ENCODE measurements at regions not wholly inside any gene's neighbourhood (a gene's known extent, or its start where the extent isn't known, plus 50 kb on each side); places are given as distances from the start of the nearest gene placed in this dataset.
"Not testable (repeated sequence)": the region's sequence is repeated elsewhere in the genome, so short reads cannot be mapped to it uniquely, and the experiment has no call there.

DNA sequence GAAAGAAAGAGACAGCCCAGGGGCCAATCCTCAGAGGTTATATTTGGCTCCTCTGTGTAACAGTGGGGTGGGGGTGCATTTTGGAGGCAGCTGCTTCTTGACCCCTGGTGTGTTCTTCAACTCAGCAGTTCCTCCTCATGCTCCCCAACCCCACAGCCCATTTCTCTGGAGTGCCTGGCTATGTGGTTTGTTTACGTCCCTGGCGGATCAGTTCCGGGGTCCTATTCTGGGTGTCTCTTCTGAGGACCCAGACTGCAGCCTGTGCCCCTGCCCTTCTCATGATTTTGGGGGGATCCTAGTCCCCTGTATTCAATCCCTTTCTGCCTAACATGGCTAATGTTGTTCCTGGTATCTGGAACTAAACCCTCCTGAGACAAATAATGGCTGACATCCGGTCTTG is 70.5 kb upstream of the SULF2 start:
- in situ Hi-C loops (cut with MboI; ENCODE audit: low pct_unique_long_range_greater_than_20kb, low sequenced_read_pairs, unreplicated experiment): no loop called here
- TF ChIP-seq, protein P1, sequence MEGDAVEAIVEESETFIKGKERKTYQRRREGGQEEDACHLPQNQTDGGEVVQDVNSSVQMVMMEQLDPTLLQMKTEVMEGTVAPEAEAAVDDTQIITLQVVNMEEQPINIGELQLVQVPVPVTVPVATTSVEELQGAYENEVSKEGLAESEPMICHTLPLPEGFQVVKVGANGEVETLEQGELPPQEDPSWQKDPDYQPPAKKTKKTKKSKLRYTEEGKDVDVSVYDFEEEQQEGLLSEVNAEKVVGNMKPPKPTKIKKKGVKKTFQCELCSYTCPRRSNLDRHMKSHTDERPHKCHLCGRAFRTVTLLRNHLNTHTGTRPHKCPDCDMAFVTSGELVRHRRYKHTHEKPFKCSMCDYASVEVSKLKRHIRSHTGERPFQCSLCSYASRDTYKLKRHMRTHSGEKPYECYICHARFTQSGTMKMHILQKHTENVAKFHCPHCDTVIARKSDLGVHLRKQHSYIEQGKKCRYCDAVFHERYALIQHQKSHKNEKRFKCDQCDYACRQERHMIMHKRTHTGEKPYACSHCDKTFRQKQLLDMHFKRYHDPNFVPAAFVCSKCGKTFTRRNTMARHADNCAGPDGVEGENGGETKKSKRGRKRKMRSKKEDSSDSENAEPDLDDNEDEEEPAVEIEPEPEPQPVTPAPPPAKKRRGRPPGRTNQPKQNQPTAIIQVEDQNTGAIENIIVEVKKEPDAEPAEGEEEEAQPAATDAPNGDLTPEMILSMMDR (IDR thresholded peaks at IDR 0.05; ENCODE audit: extremely low read depth, insufficient read depth, missing control alignments): no peak
- no peak for DNase-seq (ENCODE audit: low spot score)

DNA sequence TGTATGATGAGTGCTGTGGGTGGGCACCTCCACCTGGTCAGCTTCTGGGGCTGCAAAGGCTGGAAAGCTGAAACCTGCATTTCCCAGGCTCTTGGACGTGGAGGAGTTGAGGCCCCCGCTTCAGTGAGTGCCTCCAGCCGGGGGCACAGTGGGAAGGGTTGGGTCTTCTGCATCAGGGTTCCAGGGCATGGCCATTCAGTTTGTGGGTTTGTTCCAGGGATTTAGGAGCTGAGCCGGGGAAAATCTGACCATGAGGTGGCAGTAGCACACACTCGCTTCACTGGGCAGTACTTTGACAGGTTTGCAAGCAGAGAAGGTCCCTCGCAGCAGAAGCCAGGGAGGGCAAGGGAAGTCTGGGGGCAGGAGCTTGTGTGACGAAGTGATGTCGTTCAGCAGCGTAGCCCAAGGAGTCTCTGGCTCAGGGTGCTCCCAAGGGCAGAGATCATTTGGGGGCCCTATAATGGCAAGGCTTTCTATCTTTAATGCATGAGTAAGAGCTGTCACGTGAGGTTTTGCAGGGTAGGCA is 69.5 kb upstream of the SULF2 start:
- DNase-seq (ENCODE audit: low spot score): peak; percentile 49
- in situ Hi-C loops (cut with MboI; ENCODE audit: low pct_unique_long_range_greater_than_20kb, low sequenced_read_pairs, unreplicated experiment): no loop called here
- TF ChIP-seq, protein P1 (IDR thresholded peaks at IDR 0.05; ENCODE audit: extremely low read depth, insufficient read depth, missing control alignments): peak; percentile 41

DNA sequence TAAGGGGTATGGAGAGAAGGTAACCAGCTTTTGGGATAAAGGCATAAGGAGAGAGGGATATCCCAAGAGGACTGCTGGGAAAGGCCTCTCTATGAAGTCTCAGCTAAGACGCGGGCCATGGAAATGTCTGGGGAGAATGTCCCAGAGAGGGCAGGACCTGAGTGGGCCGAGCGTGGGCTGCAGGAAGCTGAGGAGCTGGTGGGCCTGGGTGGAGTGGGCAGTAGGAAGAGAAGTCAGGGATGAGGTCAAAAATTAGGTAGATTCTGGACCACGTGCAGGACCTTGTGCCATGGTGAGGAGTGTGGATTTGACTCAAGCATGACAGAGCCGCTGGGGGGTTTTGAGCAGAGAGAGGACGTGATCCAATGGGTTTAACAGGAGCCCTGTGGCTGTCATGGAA is 66.5 kb upstream of the SULF2 start:
- no peak for DNase-seq (ENCODE audit: low spot score)
- TF ChIP-seq, protein P1 (IDR thresholded peaks at IDR 0.05; ENCODE audit: extremely low read depth, insufficient read depth, missing control alignments): no peak
- in situ Hi-C loops (cut with MboI; ENCODE audit: low pct_unique_long_range_greater_than_20kb, low sequenced_read_pairs, unreplicated experiment): no loop called here

DNA sequence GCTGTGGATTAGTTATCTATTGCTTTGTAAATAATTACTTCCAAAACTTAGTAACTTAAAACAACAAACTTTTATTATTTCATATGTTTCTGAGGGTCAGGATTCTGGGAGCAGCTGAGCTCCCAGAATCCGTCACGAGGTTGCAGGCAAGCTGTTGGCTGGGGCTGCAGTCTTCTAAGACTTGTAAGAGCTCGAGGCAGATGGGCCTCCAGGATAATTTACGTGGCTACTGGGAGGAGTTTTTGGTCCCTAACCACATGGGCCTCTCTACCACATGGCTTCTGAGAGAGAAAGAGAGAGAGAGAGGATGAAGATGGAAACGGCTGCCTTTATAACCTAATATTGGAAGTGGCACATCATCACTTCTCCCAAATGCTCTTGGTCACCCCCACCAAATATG is 64.9 kb upstream of the SULF2 start:
- in situ Hi-C loops (cut with MboI; ENCODE audit: low pct_unique_long_range_greater_than_20kb, low sequenced_read_pairs, unreplicated experiment): no loop called here
- DNase-seq (ENCODE audit: low spot score): no peak
- TF ChIP-seq, protein P1 (IDR thresholded peaks at IDR 0.05; ENCODE audit: extremely low read depth, insufficient read depth, missing control alignments): no peak

DNA sequence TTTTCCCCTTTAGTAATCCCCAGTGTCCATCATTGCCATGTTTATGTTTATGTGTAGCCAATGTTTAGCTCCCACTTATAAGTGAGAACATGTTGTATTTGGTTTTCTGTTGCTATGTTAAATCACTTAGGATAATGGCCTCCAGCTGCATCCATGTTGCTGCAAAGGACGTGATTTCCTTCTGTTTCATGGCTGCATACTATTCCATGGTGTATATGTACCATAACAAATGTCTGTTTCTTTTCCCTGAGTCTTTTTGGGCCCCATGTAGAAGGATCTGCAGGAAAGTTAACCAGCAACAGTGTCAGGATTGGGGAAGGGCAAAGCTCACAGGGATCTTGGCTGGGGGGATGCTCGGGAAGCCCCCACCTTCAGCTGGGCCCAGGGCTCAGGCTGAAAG is 64.3 kb upstream of the SULF2 start:
- DNase-seq (ENCODE audit: low spot score): no peak
- TF ChIP-seq, protein P1 (IDR thresholded peaks at IDR 0.05; ENCODE audit: extremely low read depth, insufficient read depth, missing control alignments): no peak
- in situ Hi-C loops (cut with MboI; ENCODE audit: low pct_unique_long_range_greater_than_20kb, low sequenced_read_pairs, unreplicated experiment): no loop called here

DNA sequence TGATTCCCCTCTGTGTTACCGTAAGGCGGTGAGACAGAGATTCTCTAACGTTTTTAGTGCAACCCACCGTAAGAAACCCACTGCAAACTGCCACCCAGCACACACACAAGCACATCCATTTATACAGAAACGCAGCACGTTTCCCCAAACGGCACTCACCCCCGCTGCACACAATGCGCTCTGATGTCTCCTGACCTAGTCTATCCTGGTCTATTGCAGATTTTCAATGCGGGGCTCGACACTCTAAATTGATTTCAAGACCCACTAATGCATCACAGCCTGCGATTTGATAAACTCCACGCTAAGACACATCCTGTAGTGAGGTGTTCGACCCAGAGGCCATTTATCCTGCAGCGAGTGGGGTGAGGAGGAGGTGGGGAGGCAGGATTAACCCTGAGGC is 63.7 kb upstream of the SULF2 start:
- in situ Hi-C loops (cut with MboI; ENCODE audit: low pct_unique_long_range_greater_than_20kb, low sequenced_read_pairs, unreplicated experiment): no loop called here
- no peak for DNase-seq (ENCODE audit: low spot score)

DNA sequence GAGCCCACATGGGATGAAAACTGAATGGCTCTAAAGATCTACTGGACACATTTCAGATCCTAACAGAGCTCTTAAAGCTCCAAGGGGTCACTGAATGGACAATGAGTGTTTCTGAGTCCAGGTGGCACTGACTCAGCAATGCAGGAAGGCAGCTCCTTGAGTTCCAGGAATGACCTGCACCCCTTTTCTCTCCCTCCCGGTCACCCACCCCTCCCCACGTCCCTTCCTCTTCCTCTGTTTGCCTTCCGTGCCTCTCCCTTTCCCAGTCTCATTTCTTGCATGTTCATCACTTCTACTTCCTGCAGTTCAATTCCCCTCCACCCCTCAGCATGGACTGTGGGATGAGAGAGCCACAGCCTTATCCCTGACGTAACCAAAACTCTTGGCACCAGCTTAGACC is 63.3 kb upstream of the SULF2 start:
- DNase-seq (ENCODE audit: low spot score); in situ Hi-C loops (cut with MboI; ENCODE audit: low pct_unique_long_range_greater_than_20kb, low sequenced_read_pairs, unreplicated experiment): not testable (repeated sequence)

More for the DNA sequence above, 63.7 kb upstream of the SULF2 start:
- TF ChIP-seq, protein P1 (IDR thresholded peaks at IDR 0.05; ENCODE audit: extremely low read depth, insufficient read depth, missing control alignments): no peak
